Endothelial cell of umbilical vein (primary cell): ENCODE measurements at regions not wholly inside any gene's neighbourhood (a gene's known extent, or its start where the extent isn't known, plus 50 kb on each side); places are given as distances from the start of the nearest gene placed in this dataset.

Experiments used
- EZH2 ChIP-seq: IDR thresholded peaks from 2 replicates; pipeline ENCODE4 v1.6.1; 2012; ENCODE audit warnings: borderline replicate concordance, low read depth, mild to moderate bottlenecking, moderate library complexity, low read length, inconsistent platforms; ENCODE audit not compliant: severe bottlenecking
- FOS ChIP-seq: IDR thresholded peaks from 2 replicates; pipeline ENCODE4 v1.6.1; 2011; ENCODE audit warnings: mild to moderate bottlenecking, low read length, moderate library complexity, borderline replicate concordance; ENCODE audit not compliant: insufficient read depth
- GATA2 ChIP-seq: IDR thresholded peaks from 2 replicates; pipeline ENCODE4 v1.7.0; 2011; ENCODE audit warnings: low read depth, mild to moderate bottlenecking, moderate library complexity, mixed read lengths, low read length; ENCODE audit not compliant: insufficient read length, insufficient read depth
- JUN ChIP-seq: IDR thresholded peaks from 2 replicates; pipeline ENCODE4 v1.6.1; 2011; ENCODE audit warnings: borderline replicate concordance, low read depth; ENCODE audit not compliant: insufficient read length, insufficient read depth
- MYC ChIP-seq: IDR thresholded peaks from one replicate; pipeline ENCODE4 v1.6.1; 2011; ENCODE audit warnings: mild to moderate bottlenecking, low read depth, low read length
- POLR2A ChIP-seq: IDR thresholded peaks from 2 replicates; pipeline ENCODE4 v1.6.1; 2012; ENCODE audit warnings: low read depth, mild to moderate bottlenecking, control low read depth, low read length
- POLR2AphosphoS5 ChIP-seq: IDR thresholded peaks from 2 replicates; pipeline ENCODE4 v1.6.1; 2012; ENCODE audit warnings: low read depth, mild to moderate bottlenecking, control low read depth, low read length, moderate library complexity; ENCODE audit not compliant: insufficient read depth
- TF ChIP-seq, protein P1 (sequence below), 2 donors: IDR thresholded peaks; 1 replicate in 1 of 2; 2 replicates in 1 of 2; pipeline ENCODE4 v1.5.1; 2011; ENCODE audit warnings: low read length in 2 of 2, mild to moderate bottlenecking in 2 of 2, moderate library complexity in 2 of 2, control low read depth in 1 of 2, inconsistent platforms in 1 of 2, low read depth in 1 of 2; ENCODE audit not compliant: insufficient read depth in 1 of 2; ENCODE audit errors: extremely low read depth in 1 of 2
- TF ChIP-seq, protein P2 (sequence below): IDR thresholded peaks from 2 replicates; pipeline ENCODE4 v1.6.1; 2011; ENCODE audit not compliant: insufficient read depth, insufficient read length

- TF ChIP-seq, protein P1, sequence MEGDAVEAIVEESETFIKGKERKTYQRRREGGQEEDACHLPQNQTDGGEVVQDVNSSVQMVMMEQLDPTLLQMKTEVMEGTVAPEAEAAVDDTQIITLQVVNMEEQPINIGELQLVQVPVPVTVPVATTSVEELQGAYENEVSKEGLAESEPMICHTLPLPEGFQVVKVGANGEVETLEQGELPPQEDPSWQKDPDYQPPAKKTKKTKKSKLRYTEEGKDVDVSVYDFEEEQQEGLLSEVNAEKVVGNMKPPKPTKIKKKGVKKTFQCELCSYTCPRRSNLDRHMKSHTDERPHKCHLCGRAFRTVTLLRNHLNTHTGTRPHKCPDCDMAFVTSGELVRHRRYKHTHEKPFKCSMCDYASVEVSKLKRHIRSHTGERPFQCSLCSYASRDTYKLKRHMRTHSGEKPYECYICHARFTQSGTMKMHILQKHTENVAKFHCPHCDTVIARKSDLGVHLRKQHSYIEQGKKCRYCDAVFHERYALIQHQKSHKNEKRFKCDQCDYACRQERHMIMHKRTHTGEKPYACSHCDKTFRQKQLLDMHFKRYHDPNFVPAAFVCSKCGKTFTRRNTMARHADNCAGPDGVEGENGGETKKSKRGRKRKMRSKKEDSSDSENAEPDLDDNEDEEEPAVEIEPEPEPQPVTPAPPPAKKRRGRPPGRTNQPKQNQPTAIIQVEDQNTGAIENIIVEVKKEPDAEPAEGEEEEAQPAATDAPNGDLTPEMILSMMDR (IDR thresholded peaks at IDR 0.05; ENCODE audit: extremely low read depth in 1 of 2, insufficient read depth in 1 of 2, low read depth in 1 of 2, low read length in 2 of 2) = no peak
- no peak for TF ChIP-seq EZH2
- TF ChIP-seq GATA2 = no peak
- TF ChIP-seq, protein P2, sequence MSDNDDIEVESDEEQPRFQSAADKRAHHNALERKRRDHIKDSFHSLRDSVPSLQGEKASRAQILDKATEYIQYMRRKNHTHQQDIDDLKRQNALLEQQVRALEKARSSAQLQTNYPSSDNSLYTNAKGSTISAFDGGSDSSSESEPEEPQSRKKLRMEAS = no peak
- TF ChIP-seq FOS = no peak
- TF ChIP-seq POLR2A = no peak
- no peak for TF ChIP-seq POLR2AphosphoS5
- TF ChIP-seq MYC = no peak
- no peak for TF ChIP-seq JUN
Measured at GRCh38 chr6:63471654-63472053, 100.6 kb upstream of the LOC128125822 start.
